LNCAP (cell line): ENCODE measurements at regions not wholly inside any gene's neighbourhood (a gene's known extent, or its start where the extent isn't known, plus 50 kb on each side); places are given as distances from the start of the nearest gene placed in this dataset.

Source experiments
- TF ChIP-seq, protein P1 (sequence below): fragments of 450-650 bp; IDR thresholded peaks from 2 replicates; pipeline ENCODE4 v1.5.1; 2017; ENCODE audit warnings: mild to moderate bottlenecking

DNA sequence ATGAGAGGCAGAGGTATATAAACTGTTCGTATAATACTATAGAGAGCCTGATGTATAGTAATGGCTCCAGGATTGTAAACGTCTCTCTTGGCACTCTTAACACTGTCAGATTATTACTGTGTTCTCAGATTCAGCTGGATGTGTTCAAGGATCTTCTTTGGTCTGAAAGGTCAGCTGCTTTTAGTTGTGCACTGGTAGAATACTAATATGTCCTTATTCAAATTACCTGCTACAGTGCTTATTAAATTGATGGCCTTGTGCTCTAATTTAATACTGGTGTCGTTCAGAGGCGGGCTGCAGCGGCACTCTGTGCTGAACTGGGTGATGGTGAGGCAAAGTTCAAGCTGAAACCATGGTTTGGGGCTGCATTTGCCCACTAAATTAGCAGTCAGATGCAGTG lies 216.7 kb upstream of the ARRDC3 start:
- TF ChIP-seq, protein P1, sequence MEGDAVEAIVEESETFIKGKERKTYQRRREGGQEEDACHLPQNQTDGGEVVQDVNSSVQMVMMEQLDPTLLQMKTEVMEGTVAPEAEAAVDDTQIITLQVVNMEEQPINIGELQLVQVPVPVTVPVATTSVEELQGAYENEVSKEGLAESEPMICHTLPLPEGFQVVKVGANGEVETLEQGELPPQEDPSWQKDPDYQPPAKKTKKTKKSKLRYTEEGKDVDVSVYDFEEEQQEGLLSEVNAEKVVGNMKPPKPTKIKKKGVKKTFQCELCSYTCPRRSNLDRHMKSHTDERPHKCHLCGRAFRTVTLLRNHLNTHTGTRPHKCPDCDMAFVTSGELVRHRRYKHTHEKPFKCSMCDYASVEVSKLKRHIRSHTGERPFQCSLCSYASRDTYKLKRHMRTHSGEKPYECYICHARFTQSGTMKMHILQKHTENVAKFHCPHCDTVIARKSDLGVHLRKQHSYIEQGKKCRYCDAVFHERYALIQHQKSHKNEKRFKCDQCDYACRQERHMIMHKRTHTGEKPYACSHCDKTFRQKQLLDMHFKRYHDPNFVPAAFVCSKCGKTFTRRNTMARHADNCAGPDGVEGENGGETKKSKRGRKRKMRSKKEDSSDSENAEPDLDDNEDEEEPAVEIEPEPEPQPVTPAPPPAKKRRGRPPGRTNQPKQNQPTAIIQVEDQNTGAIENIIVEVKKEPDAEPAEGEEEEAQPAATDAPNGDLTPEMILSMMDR = no peak

DNA sequence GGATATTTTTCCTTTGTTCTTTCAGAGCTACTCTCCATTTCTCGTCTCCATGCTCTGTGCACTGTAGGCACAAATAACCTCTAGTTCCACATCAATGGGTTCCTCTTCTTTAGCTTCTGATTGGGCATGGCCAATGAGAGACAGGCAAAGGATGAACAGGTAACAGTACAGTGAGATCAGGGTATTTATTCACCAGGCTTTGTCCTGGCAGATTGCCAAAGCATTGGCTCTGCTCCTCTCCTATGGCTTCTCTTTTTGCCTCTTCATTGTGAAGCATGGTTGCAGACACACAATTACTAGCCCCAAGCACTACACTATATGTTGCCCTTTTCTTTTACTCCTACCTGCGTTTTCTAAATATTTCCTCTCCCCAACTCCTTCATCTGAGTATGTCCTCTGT lies 215.1 kb upstream of the ARRDC3 start:
- TF ChIP-seq, protein P1 = no peak

DNA sequence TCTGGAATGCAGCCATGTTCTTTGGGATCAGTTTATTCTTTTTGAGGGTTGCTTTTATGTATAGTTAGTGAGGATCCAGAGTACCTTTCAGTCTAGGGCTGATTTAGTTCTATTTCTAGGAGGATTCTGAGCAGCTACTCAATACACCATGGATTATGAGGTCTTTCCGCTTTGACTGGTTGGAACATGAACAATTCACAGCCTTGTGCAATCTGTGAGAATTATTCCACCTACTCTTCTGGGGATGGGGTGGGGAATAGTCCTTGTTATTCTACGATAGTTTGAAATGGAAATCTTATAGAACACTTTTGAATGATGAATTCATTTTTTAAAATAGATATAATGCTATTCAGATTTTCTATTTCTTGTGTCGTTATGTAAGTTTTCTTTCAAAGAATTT lies 212.3 kb upstream of the ARRDC3 start:
- TF ChIP-seq, protein P1 = no peak

DNA sequence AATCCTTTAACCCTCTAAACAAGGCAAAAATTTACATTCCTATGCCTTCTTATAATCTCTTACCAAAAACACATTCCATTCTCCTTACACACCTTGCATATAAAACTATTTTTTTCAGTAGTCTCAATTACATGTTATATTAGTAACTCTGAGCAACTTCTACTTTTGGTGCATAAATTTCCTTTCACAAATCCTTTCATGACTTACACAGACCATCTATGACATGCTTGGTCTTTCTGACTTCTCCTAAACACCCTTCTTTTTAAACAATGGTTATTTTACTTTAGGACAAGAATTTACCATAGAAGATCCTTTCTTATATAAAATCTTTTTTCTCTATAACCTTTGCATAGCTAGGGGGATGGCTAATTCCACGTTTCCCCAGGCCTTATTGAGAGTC lies 208.0 kb upstream of the ARRDC3 start:
- TF ChIP-seq, protein P1 = no peak

DNA sequence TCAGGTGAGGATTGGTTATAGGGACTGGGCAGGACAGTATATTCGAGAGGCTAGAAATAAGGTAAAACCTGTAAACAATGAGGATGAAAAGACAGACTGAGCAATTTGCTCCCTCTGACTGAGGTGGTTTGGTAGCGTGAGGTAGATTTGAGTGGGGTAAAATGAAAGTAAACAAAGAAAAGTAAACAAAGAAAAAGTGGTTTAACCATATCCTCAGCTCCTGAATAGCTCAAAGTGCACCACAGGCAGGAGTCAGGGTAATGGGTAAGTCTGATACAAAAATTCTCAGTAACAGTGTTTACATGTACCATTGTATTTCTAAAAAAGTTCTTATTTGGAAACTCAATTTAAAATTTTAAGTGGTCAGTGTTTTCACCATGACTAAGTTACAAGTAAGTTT lies 203.1 kb upstream of the ARRDC3 start:
- TF ChIP-seq, protein P1 = no peak

DNA sequence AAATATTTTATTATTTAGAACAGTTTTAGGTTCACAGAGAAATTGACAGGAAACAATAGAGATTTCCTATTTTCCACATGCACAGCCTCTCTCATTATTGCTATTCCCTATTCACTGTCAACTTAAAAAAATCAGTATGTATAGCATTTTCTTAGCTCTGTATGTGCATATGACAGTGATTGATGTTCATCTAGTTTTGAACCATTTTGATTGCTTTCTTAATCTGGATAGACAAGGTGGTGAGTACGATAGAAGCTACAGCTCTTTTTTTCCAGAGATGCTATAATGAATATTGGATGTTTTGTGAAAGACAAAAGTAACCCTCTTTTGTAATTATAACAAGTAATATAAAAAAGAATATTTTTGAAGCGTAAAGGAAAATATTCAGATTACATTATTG lies 201.2 kb upstream of the ARRDC3 start:
- TF ChIP-seq, protein P1 = no peak

DNA sequence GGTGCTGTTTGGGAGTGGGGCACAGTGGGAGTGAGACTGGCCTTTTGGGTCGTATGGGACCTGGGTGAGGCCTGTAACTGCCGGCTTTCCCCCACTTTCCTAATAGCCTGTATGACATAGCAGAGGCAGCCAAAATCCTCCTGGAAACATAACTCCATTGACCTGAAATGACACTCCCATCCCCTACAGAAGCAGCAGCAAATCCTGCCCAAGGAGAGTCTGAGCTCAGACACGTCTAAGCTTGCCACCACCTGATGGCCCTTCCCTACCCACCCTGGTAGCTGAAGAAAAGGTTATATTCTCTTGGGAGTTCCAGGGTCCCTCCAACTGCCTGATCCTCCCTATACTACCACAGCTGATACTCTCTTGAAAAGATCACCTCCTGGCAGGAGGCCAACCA lies 179.8 kb upstream of the ARRDC3 start:
- TF ChIP-seq, protein P1 = no peak

DNA sequence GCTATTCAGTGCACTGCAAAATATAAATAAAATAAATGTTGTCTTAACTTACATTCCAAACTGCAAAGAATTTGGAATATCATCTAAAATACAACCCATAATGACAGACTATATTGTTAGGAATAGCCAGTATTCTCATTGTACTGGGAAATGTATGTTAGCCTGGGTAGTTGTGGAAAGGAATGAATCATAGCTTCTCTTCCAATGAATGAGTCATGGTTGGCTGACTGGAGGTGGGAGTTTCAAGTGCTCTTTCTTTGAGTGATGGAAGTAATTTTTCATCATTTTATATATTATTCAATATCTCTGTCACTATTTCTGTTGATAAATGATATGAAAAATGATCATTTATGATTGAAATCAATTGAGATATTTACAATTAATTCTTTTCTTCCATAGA lies 158.6 kb upstream of the ARRDC3 start:
- TF ChIP-seq, protein P1 = no peak
